ENCODE measurements at regions not wholly inside any gene's neighbourhood (a gene's known extent, or its start where the extent isn't known, plus 50 kb on each side); places are given as distances from the start of the nearest gene placed in this dataset.

DNA sequence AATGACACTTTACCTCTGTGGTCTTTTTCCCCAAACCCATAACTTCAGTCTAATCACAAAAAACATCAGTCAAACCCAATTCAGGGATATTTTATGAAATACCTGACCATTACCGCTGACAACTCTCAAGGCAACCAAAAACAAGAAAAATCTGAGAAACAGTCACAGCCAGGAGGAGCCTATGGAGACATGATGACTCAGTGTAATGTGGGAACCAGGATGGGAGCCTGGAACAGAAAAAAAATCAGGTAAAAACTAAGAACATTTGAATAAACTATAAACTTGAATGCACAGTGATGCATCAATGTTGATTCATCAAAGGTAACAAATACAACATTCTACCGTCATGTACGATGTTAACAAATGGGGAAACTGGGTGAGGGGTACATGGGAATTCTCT lies 84.1 kb upstream of the TSHZ2 start:
- ChIA-PET RAD21 (ENCODE audit: unreplicated experiment) (no interaction called here), SMC1A (ENCODE audit: uncharacterized antibody, unreplicated experiment) (no interaction called here)
- no TSS peak for BruUV-seq (replicated peaks)

More for the DNA sequence above, 84.1 kb upstream of the TSHZ2 start:
- ChIA-PET CTCF (no interaction called here), POLR2A (interaction anchor here (0.6 kb wide), 1 partner anchor 176 kb away, joined by 3 read pairs; no protein-coding TSS in a partner anchor)
- Histone ChIP-seq H3K4me1 (ENCODE audit: control insufficient read depth, insufficient read depth, low read length) (no peaks in the 10 kb centered on the region), H2AFZ (ENCODE audit: control insufficient read depth, low read depth, low read length) (no peak overlapping the region), H4K20me1 (ENCODE audit: control insufficient read depth, insufficient read depth) (no peaks in the 10 kb centered on the region), H3K9ac (ENCODE audit: control insufficient read depth, insufficient read depth, low read length) (no peak overlapping the region), H3K36me3 (ENCODE audit: control insufficient read depth in 2 of 2, insufficient read depth in 2 of 2, low read length in 1 of 2) (no peaks in the 10 kb centered on the region), H3K27me3 (replicated peaks in 1 of 2; ENCODE audit: control insufficient read depth in 2 of 2, insufficient read depth in 2 of 2, low read length in 1 of 2) (no peaks in the 10 kb centered on the region), H3K79me2 (ENCODE audit: control insufficient read depth, insufficient read depth, low read length) (no peaks in the 10 kb centered on the region), H3K4me3 (no peak overlapping the region), H3K27ac (ENCODE audit: control insufficient read depth, insufficient read depth) (no peak overlapping the region), H3K9me3 (replicated peaks; ENCODE audit: control insufficient read depth, insufficient read depth, low read length) (no peaks in the 10 kb centered on the region), H3K4me2 (ENCODE audit: control insufficient read depth, insufficient read depth) (no peak overlapping the region)
- in situ Hi-C loops (cut with MboI): no loop called here
- intact Hi-C loops (cut with micrococcal nuclease; ENCODE audit: unreplicated experiment): no loop called here
- DNase-seq (ENCODE audit: low read depth, low spot score) (no peak), FAIRE-seq (no peak), ATAC-seq (no peak)
- 49% methylated on average over 3 of the region's 3 CpGs for WGBS (ENCODE audit: insufficient coverage, insufficient replicate concordance, low lambda C conversion rate, missing lambda C conversion rate)
- TF ChIP-seq NR2C1 (IDR thresholded peaks at IDR 0.05) (no peak), RAD21 (IDR thresholded peaks at IDR 0.05; ENCODE audit: insufficient read depth, low read depth, low read length) (no peak), MTA3 (IDR thresholded peaks at IDR 0.05; ENCODE audit: borderline replicate concordance, low read length) (no peak), JUND (IDR thresholded peaks at IDR 0.05; ENCODE audit: low read depth, low read length) (no peak), CREM (IDR thresholded peaks at IDR 0.05; ENCODE audit: low read depth) (no peak)
- TF ChIP-seq, protein P1, sequence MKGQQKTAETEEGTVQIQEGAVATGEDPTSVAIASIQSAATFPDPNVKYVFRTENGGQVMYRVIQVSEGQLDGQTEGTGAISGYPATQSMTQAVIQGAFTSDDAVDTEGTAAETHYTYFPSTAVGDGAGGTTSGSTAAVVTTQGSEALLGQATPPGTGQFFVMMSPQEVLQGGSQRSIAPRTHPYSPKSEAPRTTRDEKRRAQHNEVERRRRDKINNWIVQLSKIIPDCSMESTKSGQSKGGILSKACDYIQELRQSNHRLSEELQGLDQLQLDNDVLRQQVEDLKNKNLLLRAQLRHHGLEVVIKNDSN (IDR thresholded peaks at IDR 0.05; ENCODE audit: borderline replicate concordance, extremely low read length, insufficient read depth, low read depth, low read length): no peak
- TF ChIP-seq, protein P2, sequence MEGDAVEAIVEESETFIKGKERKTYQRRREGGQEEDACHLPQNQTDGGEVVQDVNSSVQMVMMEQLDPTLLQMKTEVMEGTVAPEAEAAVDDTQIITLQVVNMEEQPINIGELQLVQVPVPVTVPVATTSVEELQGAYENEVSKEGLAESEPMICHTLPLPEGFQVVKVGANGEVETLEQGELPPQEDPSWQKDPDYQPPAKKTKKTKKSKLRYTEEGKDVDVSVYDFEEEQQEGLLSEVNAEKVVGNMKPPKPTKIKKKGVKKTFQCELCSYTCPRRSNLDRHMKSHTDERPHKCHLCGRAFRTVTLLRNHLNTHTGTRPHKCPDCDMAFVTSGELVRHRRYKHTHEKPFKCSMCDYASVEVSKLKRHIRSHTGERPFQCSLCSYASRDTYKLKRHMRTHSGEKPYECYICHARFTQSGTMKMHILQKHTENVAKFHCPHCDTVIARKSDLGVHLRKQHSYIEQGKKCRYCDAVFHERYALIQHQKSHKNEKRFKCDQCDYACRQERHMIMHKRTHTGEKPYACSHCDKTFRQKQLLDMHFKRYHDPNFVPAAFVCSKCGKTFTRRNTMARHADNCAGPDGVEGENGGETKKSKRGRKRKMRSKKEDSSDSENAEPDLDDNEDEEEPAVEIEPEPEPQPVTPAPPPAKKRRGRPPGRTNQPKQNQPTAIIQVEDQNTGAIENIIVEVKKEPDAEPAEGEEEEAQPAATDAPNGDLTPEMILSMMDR (IDR thresholded peaks at IDR 0.05 in 2 of 3, conservative IDR thresholded peaks at IDR 0.05 in 1 of 3; ENCODE audit: control insufficient read depth in 2 of 3, extremely low read depth in 1 of 3, insufficient read depth in 1 of 3, low read depth in 3 of 3, low read length in 3 of 3): no peak
- TF ChIP-seq, protein P3, sequence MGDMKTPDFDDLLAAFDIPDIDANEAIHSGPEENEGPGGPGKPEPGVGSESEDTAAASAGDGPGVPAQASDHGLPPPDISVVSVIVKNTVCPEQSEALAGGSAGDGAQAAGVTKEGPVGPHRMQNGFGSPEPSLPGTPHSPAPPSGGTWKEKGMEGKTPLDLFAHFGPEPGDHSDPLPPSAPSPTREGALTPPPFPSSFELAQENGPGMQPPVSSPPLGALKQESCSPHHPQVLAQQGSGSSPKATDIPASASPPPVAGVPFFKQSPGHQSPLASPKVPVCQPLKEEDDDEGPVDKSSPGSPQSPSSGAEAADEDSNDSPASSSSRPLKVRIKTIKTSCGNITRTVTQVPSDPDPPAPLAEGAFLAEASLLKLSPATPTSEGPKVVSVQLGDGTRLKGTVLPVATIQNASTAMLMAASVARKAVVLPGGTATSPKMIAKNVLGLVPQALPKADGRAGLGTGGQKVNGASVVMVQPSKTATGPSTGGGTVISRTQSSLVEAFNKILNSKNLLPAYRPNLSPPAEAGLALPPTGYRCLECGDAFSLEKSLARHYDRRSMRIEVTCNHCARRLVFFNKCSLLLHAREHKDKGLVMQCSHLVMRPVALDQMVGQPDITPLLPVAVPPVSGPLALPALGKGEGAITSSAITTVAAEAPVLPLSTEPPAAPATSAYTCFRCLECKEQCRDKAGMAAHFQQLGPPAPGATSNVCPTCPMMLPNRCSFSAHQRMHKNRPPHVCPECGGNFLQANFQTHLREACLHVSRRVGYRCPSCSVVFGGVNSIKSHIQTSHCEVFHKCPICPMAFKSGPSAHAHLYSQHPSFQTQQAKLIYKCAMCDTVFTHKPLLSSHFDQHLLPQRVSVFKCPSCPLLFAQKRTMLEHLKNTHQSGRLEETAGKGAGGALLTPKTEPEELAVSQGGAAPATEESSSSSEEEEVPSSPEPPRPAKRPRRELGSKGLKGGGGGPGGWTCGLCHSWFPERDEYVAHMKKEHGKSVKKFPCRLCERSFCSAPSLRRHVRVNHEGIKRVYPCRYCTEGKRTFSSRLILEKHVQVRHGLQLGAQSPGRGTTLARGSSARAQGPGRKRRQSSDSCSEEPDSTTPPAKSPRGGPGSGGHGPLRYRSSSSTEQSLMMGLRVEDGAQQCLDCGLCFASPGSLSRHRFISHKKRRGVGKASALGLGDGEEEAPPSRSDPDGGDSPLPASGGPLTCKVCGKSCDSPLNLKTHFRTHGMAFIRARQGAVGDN (IDR thresholded peaks at IDR 0.05): no peak

All from GM12878 (cell line).